ENCODE measurements at regions not wholly inside any gene's neighbourhood (a gene's known extent, or its start where the extent isn't known, plus 50 kb on each side); places are given as distances from the start of the nearest gene placed in this dataset.

GRCh38 chr3:5444253-5444652 is 256.7 kb downstream of the EDEM1 start:
- no peak for TF ChIP-seq CTCF (conservative IDR thresholded peaks at IDR 0.05; ENCODE audit: low read depth, low read length)
- DNase-seq (ENCODE audit: low read depth): no peak
- H3K4me3 ChIP-seq (ENCODE audit: low read depth, low read length): no peak overlapping the region

GRCh38 chr3:5445676-5446201 is 258.2 kb downstream of the EDEM1 start:
- TF ChIP-seq CTCF (conservative IDR thresholded peaks at IDR 0.05; ENCODE audit: low read depth, low read length): no peak
- no peak for DNase-seq (ENCODE audit: low read depth)

GRCh38 chr3:5448246-5448645 is 260.7 kb downstream of the EDEM1 start:
- DNase-seq (ENCODE audit: low read depth): no peak
- H3K4me3 ChIP-seq (ENCODE audit: low read depth, low read length): no peak overlapping the region
- TF ChIP-seq CTCF (conservative IDR thresholded peaks at IDR 0.05; ENCODE audit: low read depth, low read length): no peak

More at GRCh38 chr3:5445676-5446201, 258.2 kb downstream of the EDEM1 start:
- H3K4me3 ChIP-seq (ENCODE audit: low read depth, low read length): no peak overlapping the region

GRCh38 chr3:5448816-5449215 is 261.3 kb downstream of the EDEM1 start:
- no peak for TF ChIP-seq CTCF (conservative IDR thresholded peaks at IDR 0.05; ENCODE audit: low read depth, low read length)
- no peak overlapping the region for H3K4me3 ChIP-seq (ENCODE audit: low read depth, low read length)
- no peak for DNase-seq (ENCODE audit: low read depth)

- no peak for TF ChIP-seq CTCF (conservative IDR thresholded peaks at IDR 0.05; ENCODE audit: low read depth, low read length)
- no peak for DNase-seq (ENCODE audit: low read depth)
These were observed 268.7 kb downstream of the EDEM1 start for GRCh38 chr3:5456199-5456598.

GRCh38 chr3:5458526-5458925 is 271.0 kb downstream of the EDEM1 start:
- no peak overlapping the region for H3K4me3 ChIP-seq (ENCODE audit: low read depth, low read length)
- DNase-seq (ENCODE audit: low read depth): no peak
- TF ChIP-seq CTCF (conservative IDR thresholded peaks at IDR 0.05; ENCODE audit: low read depth, low read length): no peak

More at GRCh38 chr3:5456199-5456598, 268.7 kb downstream of the EDEM1 start:
- no peak overlapping the region for H3K4me3 ChIP-seq (ENCODE audit: low read depth, low read length)

- H3K4me3 ChIP-seq (ENCODE audit: low read depth, low read length): no peak overlapping the region
- DNase-seq (ENCODE audit: low read depth): no peak
- TF ChIP-seq CTCF (conservative IDR thresholded peaks at IDR 0.05; ENCODE audit: low read depth, low read length): no peak
These were observed 274.6 kb downstream of the EDEM1 start for GRCh38 chr3:5462086-5462485.
